ENCODE measurements at regions not wholly inside any gene's neighbourhood (a gene's known extent, or its start where the extent isn't known, plus 50 kb on each side); places are given as distances from the start of the nearest gene placed in this dataset.

- 88 to 96% methylated on average over 2 of the region's 2 CpGs for WGBS, 2 donors
- Histone ChIP-seq H3K9me3 (no peaks in the 10 kb centered on the region), H3K4me3 (no peak overlapping the region), H3K27me3 (no peaks in the 10 kb centered on the region), H3K4me1 (no peaks in the 10 kb centered on the region), H3K27ac (no peak overlapping the region), H3K36me3 (no peaks in the 10 kb centered on the region)
- no peak for DNase-seq
- no peak for TF ChIP-seq CTCF (IDR thresholded peaks at IDR 0.05)
- ATAC-seq = no peak
- intact Hi-C loops (cut with DNase I) = no loop called here
Observed at GRCh38 chr4:162787120-162787519, 379.6 kb downstream of the NAF1 start.

- no peak overlapping the region for H3K4me3 ChIP-seq
- DNase-seq (no peak), ATAC-seq (no peak)
- no peak for TF ChIP-seq CTCF (IDR thresholded peaks at IDR 0.05)
- H3K4me1 ChIP-seq = no peaks in the 10 kb centered on the region
- H3K9me3 ChIP-seq = no peaks in the 10 kb centered on the region
- no peaks in the 10 kb centered on the region for H3K27me3 ChIP-seq
- 48 to 65% methylated on average over 7 of the region's 7 CpGs for WGBS, 2 donors
- H3K27ac ChIP-seq = no peak overlapping the region
- H3K36me3 ChIP-seq = no peaks in the 10 kb centered on the region
- intact Hi-C loops (cut with DNase I) = no loop called here
Observed at GRCh38 chr4:162782778-162783525, 383.7 kb downstream of the NAF1 start.

GRCh38 chr4:162782096-162782777 lies 384.5 kb downstream of the NAF1 start:
- 54 to 83% methylated on average over 3 of the region's 3 CpGs for WGBS, 2 donors
- ATAC-seq = no peak

More at GRCh38 chr4:162782096-162782777, 384.5 kb downstream of the NAF1 start:
- DNase-seq = no peak
- H3K27me3 ChIP-seq = no peaks in the 10 kb centered on the region
- no peak for TF ChIP-seq CTCF (IDR thresholded peaks at IDR 0.05)
- H3K4me1 ChIP-seq = no peaks in the 10 kb centered on the region
- no peaks in the 10 kb centered on the region for H3K9me3 ChIP-seq
- no peak overlapping the region for H3K27ac ChIP-seq
- H3K4me3 ChIP-seq = no peak overlapping the region
- H3K36me3 ChIP-seq = no peaks in the 10 kb centered on the region
- intact Hi-C loops (cut with DNase I) = no loop called here

Data from heart right ventricle (tissue), 16 donors.